Endothelial cell of umbilical vein (primary cell): ENCODE measurements at regions not wholly inside any gene's neighbourhood (a gene's known extent, or its start where the extent isn't known, plus 50 kb on each side); places are given as distances from the start of the nearest gene placed in this dataset.

Experiments
- BruUV-seq: library from RNA; stranded (reverse); fragments of 400-500 nt; replicated peaks from 2 replicates; lab custom pipeline; 2021; lab: Mats Ljungman, UMichigan
- CTCF ChIA-PET: fragments of 300-600, 350-600 bp; sonication (Branson Sonifier 250); formaldehyde crosslinking; loops from one replicate; lab custom pipeline; 2021; ENCODE audit warnings: antibody characterized with exemption, inconsistent platforms; lab: Charles Lee
- POLR2A ChIA-PET: fragments of 300-600, 350-600 bp; sonication (Branson Sonifier 250); formaldehyde crosslinking; loops from one replicate; lab custom pipeline; 2021; ENCODE audit warnings: antibody characterized with exemption, inconsistent platforms; lab: Charles Lee
- DNase-seq: peaks from one replicate; pipeline ENCODE4 v3.0.0-alpha.2; 2011; ENCODE audit warnings: low read depth, low spot score
- FAIRE-seq: peaks from 2 replicates; lab custom pipeline; 2011; peaks lifted over from hg19 to GRCh38; lab: Jason Lieb, UNC
- H2AFZ ChIP-seq: 2 replicates; pipeline ENCODE4 v1.6.0; 2012; ENCODE audit warnings: low read depth, low read length, control low read depth, inconsistent platforms
- H3K27ac ChIP-seq: 2 replicates; pipeline ENCODE4 v1.5.1; 2011; ENCODE audit warnings: low read depth, mild to moderate bottlenecking, control low read depth, low read length, moderate library complexity; ENCODE audit not compliant: insufficient read depth
- H3K27me3 ChIP-seq, 2 experiments: 2 replicates each; pipeline versions ENCODE4 v1.6.0 to v1.6.1; 2011; ENCODE audit warnings: low read length in 2 of 2, mixed read lengths in 1 of 2; ENCODE audit not compliant: control insufficient read depth in 2 of 2, insufficient read depth in 2 of 2
- H3K36me3 ChIP-seq, 2 experiments: 2 replicates in 1 of 2; 3 replicates in 1 of 2; pipeline ENCODE4 v1.5.1; 2011; ENCODE audit warnings: low read length in 2 of 2, mild to moderate bottlenecking in 1 of 2, moderate library complexity in 1 of 2; ENCODE audit not compliant: control insufficient read depth in 2 of 2, insufficient read depth in 2 of 2; ENCODE audit errors: extremely low read depth in 1 of 2
- H3K4me1 ChIP-seq: 3 replicates; pipeline ENCODE4 v1.5.1; 2011; ENCODE audit warnings: mild to moderate bottlenecking, low read length; ENCODE audit not compliant: control insufficient read depth, insufficient read depth; ENCODE audit errors: extremely low read depth
- H3K4me2 ChIP-seq: 2 replicates; pipeline ENCODE4 v1.6.1; 2011; ENCODE audit warnings: low read length, control low read depth, mixed read lengths; ENCODE audit not compliant: insufficient read depth
- H3K4me3 ChIP-seq, 3 experiments: fragments of 200-600 bp in 1 of 3; sonication (generic), shearing (Covaris generic) in 1 of 3; replicated peaks in 1 of 3; 2 replicates each; pipeline ENCODE4 v1.5.1; 2011 to 2016; ENCODE audit warnings: control low read depth in 3 of 3, low read length in 3 of 3, mild to moderate bottlenecking in 2 of 3, inconsistent platforms in 1 of 3, low read depth in 1 of 3, moderate library complexity in 1 of 3; ENCODE audit not compliant: insufficient read depth in 1 of 3
- H3K79me2 ChIP-seq: 2 replicates; pipeline ENCODE4 v1.6.0; 2012; ENCODE audit warnings: low read length, inconsistent platforms; ENCODE audit not compliant: control insufficient read depth, insufficient read depth
- H3K9ac ChIP-seq: replicated peaks from 2 replicates; pipeline ENCODE3; 2011; ENCODE audit warnings: low read length, control low read depth; ENCODE audit not compliant: insufficient read depth; ENCODE audit errors: extremely low read depth
- H3K9me1 ChIP-seq: replicated peaks from 3 replicates; pipeline ENCODE4 v1.6.0; 2011; ENCODE audit warnings: mild to moderate bottlenecking, low read length; ENCODE audit not compliant: control insufficient read depth, insufficient read depth; ENCODE audit errors: extremely low read depth
- H3K9me3 ChIP-seq: replicated peaks from 2 replicates; pipeline ENCODE4 v1.5.1; 2012; ENCODE audit warnings: low read length, inconsistent platforms; ENCODE audit not compliant: control insufficient read depth, insufficient read depth
- H4K20me1 ChIP-seq: replicated peaks from 2 replicates; pipeline ENCODE3; 2011; ENCODE audit warnings: mild to moderate bottlenecking, low read length; ENCODE audit not compliant: control insufficient read depth, insufficient read depth; ENCODE audit errors: extremely low read depth
- EZH2 ChIP-seq: IDR thresholded peaks from 2 replicates; pipeline ENCODE4 v1.6.1; 2012; ENCODE audit warnings: borderline replicate concordance, low read depth, mild to moderate bottlenecking, moderate library complexity, low read length, inconsistent platforms; ENCODE audit not compliant: severe bottlenecking
- FOS ChIP-seq: IDR thresholded peaks from 2 replicates; pipeline ENCODE4 v1.6.1; 2011; ENCODE audit warnings: mild to moderate bottlenecking, low read length, moderate library complexity, borderline replicate concordance; ENCODE audit not compliant: insufficient read depth
- GATA2 ChIP-seq: IDR thresholded peaks from 2 replicates; pipeline ENCODE4 v1.7.0; 2011; ENCODE audit warnings: low read depth, mild to moderate bottlenecking, moderate library complexity, mixed read lengths, low read length; ENCODE audit not compliant: insufficient read length, insufficient read depth
- JUN ChIP-seq: IDR thresholded peaks from 2 replicates; pipeline ENCODE4 v1.6.1; 2011; ENCODE audit warnings: borderline replicate concordance, low read depth; ENCODE audit not compliant: insufficient read length, insufficient read depth
- MYC ChIP-seq: IDR thresholded peaks from one replicate; pipeline ENCODE4 v1.6.1; 2011; ENCODE audit warnings: mild to moderate bottlenecking, low read depth, low read length
- POLR2A ChIP-seq: IDR thresholded peaks from 2 replicates; pipeline ENCODE4 v1.6.1; 2012; ENCODE audit warnings: low read depth, mild to moderate bottlenecking, control low read depth, low read length
- POLR2AphosphoS5 ChIP-seq: IDR thresholded peaks from 2 replicates; pipeline ENCODE4 v1.6.1; 2012; ENCODE audit warnings: low read depth, mild to moderate bottlenecking, control low read depth, low read length, moderate library complexity; ENCODE audit not compliant: insufficient read depth
- dilution Hi-C: fragments of 300-500 bp; cut with MboI; formaldehyde crosslinking; loops from one replicate; pipeline ENCODE4 v1.15.0; 2019; ENCODE audit warnings: low sequenced_read_pairs; ENCODE audit not compliant: extremely low pct_ligation_motif_present
- intact Hi-C: fragments of 100-400 bp; cut with micrococcal nuclease; formaldehyde crosslinking; loops from one replicate; pipeline ENCODE4 v1.10.0; 2022
- TF ChIP-seq, protein P1 (sequence below), 2 donors: IDR thresholded peaks; 1 replicate in 1 of 2; 2 replicates in 1 of 2; pipeline ENCODE4 v1.5.1; 2011; ENCODE audit warnings: low read length in 2 of 2, mild to moderate bottlenecking in 2 of 2, moderate library complexity in 2 of 2, control low read depth in 1 of 2, inconsistent platforms in 1 of 2, low read depth in 1 of 2; ENCODE audit not compliant: insufficient read depth in 1 of 2; ENCODE audit errors: extremely low read depth in 1 of 2
- TF ChIP-seq, protein P2 (sequence below): IDR thresholded peaks from 2 replicates; pipeline ENCODE4 v1.6.1; 2011; ENCODE audit not compliant: insufficient read depth, insufficient read length

DNA sequence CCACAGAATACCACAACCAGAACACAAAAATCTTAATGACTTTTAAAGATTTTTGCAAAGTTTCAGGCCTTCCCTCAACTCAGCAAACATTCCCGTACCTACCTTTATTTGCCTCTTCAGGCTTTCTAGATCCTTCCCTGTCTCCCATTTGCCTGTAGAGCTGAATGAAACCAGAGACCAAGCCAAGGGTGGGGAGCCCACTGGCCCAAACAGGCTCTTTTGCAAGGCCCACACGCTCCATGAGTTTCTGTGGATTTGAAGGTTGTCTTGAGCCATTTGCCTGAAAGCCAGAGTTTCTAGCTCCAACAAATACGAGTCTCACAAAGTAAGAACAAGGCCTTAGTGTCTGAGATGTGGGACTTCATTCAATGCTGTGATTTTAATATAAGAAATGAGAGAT, 107.8 kb downstream of the GAS1 start:
- intact Hi-C loops = no loop called here
- Histone ChIP-seq H3K27ac (no peak overlapping the region), H2AFZ (no peak overlapping the region), H3K27me3 (no peaks in the 10 kb centered on the region), H3K4me3 (no peak overlapping the region), H3K4me1 (no peaks in the 10 kb centered on the region), H4K20me1 (no peaks in the 10 kb centered on the region), H3K9me1 (no peaks in the 10 kb centered on the region), H3K9me3 (no peaks in the 10 kb centered on the region), H3K79me2 (no peaks in the 10 kb centered on the region), H3K4me2 (no peak overlapping the region), H3K36me3 (no peaks in the 10 kb centered on the region), H3K9ac (no peak overlapping the region)
- DNase-seq = no peak
- BruUV-seq = no TSS peak
- TF ChIP-seq, protein P1, sequence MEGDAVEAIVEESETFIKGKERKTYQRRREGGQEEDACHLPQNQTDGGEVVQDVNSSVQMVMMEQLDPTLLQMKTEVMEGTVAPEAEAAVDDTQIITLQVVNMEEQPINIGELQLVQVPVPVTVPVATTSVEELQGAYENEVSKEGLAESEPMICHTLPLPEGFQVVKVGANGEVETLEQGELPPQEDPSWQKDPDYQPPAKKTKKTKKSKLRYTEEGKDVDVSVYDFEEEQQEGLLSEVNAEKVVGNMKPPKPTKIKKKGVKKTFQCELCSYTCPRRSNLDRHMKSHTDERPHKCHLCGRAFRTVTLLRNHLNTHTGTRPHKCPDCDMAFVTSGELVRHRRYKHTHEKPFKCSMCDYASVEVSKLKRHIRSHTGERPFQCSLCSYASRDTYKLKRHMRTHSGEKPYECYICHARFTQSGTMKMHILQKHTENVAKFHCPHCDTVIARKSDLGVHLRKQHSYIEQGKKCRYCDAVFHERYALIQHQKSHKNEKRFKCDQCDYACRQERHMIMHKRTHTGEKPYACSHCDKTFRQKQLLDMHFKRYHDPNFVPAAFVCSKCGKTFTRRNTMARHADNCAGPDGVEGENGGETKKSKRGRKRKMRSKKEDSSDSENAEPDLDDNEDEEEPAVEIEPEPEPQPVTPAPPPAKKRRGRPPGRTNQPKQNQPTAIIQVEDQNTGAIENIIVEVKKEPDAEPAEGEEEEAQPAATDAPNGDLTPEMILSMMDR (IDR thresholded peaks at IDR 0.05; ENCODE audit: extremely low read depth in 1 of 2, insufficient read depth in 1 of 2, low read depth in 1 of 2, low read length in 2 of 2) = no peak
- TF ChIP-seq MYC (no peak), EZH2 (no peak), POLR2A (no peak), JUN (no peak), FOS (no peak), GATA2 (no peak), POLR2AphosphoS5 (no peak)
- TF ChIP-seq, protein P2, sequence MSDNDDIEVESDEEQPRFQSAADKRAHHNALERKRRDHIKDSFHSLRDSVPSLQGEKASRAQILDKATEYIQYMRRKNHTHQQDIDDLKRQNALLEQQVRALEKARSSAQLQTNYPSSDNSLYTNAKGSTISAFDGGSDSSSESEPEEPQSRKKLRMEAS = no peak
- dilution Hi-C loops = no loop called here
- FAIRE-seq = no peak
- ChIA-PET POLR2A (no interaction called here), CTCF (no interaction called here)
